Prostate gland (tissue), 2 donors: ENCODE measurements at regions not wholly inside any gene's neighbourhood (a gene's known extent, or its start where the extent isn't known, plus 50 kb on each side); places are given as distances from the start of the nearest gene placed in this dataset.

Source experiments
- DNase-seq: peaks from one replicate; pipeline ENCODE4 v3.0.0-alpha.2; 2019; ENCODE audit warnings: low spot score
- H3K27ac ChIP-seq, 2 donors: fragments of 200-600 bp; sonication (generic); 2 replicates each; pipeline ENCODE4 v1.5.1; 2017 to 2019
- H3K27me3 ChIP-seq: fragments of 200-600 bp; sonication (generic); replicated peaks from 2 replicates; pipeline ENCODE4 v1.5.1; 2019; ENCODE audit not compliant: insufficient read depth
- H3K36me3 ChIP-seq, 2 donors: fragments of 200-600 bp; sonication (generic); 1 replicate in 1 of 2; 2 replicates in 1 of 2; pipeline versions ENCODE4 v1.5.1 to v1.8.1; 2017 to 2019
- H3K4me1 ChIP-seq: fragments of 200-600 bp; sonication (generic); replicated peaks from 2 replicates; pipeline ENCODE4 v1.5.1; 2019
- H3K4me3 ChIP-seq, 2 donors: fragments of 200-600 bp; sonication (generic); 2 replicates each; pipeline ENCODE4 v1.5.1; 2017 to 2019
- H3K9me3 ChIP-seq: fragments of 200-600 bp; sonication (generic); 2 replicates; pipeline ENCODE4 v1.5.1; 2017
- POLR2A ChIP-seq: fragments of 450-650 bp; IDR thresholded peaks from one replicate; pipeline ENCODE4 v1.6.1; 2016; ENCODE audit warnings: antibody characterized with exemption, mild to moderate bottlenecking
- POLR2AphosphoS5 ChIP-seq: sonication (generic); formaldehyde crosslinking; IDR thresholded peaks from one replicate; pipeline ENCODE4 v1.6.1; 2017; ENCODE audit warnings: antibody characterized with exemption
- WGBS: methylation state at CpG from one replicate; pipeline ENCODE4 v1.1.5; 2018; 5-methylcytosine and 5-hydroxymethylcytosine counted together
- intact Hi-C: fragments of 100-400 bp; cut with DNase I; formaldehyde crosslinking; loops from one replicate; pipeline ENCODE4 v1.14.2; 2022
- TF ChIP-seq, protein P1 (sequence below), 4 experiments: fragments of 200-600 bp in 2 of 4; fragments of 450-650 bp in 2 of 4; sonication (generic) in 2 of 4; IDR thresholded peaks; 1 replicate in 3 of 4; 2 replicates in 1 of 4; pipeline ENCODE4 v1.5.1; 2016 to 2019; ENCODE audit warnings: antibody characterized with exemption in 4 of 4, mild to moderate bottlenecking in 2 of 4, moderate library complexity in 2 of 4

DNA sequence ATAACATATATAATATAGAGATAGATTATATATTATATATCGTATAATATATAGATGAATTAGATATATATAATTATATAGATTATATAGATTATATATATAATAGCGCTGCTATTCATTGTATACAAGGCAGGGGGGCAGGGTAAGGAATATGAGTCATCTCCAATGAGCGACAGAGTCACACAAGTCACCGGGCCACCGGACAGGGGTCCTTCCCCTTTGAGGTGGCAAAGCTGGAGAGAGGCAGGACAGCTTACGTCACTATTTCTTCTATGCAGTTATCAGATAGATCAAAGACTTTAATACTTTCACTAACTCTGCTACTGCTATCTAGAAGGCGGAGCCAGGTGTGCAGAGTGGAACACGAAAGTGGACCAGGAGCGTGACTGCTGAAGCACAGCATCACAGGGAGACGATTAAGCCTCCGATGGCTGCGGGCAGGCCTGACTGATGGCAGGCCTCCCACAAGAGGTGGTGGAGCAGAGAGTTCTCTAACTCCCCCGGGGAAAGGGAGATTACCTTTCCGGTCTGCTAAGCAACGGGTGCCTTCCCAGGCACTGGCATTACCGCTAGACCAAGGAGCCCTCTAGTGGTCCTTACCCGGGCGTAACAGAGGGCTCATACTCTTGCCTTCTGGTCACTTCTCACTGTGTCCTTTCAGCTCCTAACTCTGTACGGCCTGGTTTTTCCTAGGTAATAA lies 2154.7 kb downstream of the MRPL39 start:
- Histone ChIP-seq H3K9me3 (no peaks in the 10 kb centered on the region), H3K27ac (no peak overlapping the region), H3K4me1 (no peaks in the 10 kb centered on the region), H3K36me3 (no peaks in the 10 kb centered on the region), H3K4me3 (no peak overlapping the region), H3K27me3 (no peaks in the 10 kb centered on the region)
- intact Hi-C loops, result no loop called here
- WGBS, result 43% methylated on average over 19 of the region's 19 CpGs
- DNase-seq, result no peak
- TF ChIP-seq, protein P1, sequence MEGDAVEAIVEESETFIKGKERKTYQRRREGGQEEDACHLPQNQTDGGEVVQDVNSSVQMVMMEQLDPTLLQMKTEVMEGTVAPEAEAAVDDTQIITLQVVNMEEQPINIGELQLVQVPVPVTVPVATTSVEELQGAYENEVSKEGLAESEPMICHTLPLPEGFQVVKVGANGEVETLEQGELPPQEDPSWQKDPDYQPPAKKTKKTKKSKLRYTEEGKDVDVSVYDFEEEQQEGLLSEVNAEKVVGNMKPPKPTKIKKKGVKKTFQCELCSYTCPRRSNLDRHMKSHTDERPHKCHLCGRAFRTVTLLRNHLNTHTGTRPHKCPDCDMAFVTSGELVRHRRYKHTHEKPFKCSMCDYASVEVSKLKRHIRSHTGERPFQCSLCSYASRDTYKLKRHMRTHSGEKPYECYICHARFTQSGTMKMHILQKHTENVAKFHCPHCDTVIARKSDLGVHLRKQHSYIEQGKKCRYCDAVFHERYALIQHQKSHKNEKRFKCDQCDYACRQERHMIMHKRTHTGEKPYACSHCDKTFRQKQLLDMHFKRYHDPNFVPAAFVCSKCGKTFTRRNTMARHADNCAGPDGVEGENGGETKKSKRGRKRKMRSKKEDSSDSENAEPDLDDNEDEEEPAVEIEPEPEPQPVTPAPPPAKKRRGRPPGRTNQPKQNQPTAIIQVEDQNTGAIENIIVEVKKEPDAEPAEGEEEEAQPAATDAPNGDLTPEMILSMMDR (IDR thresholded peaks at IDR 0.05), result no peak
- TF ChIP-seq POLR2AphosphoS5 (no peak), POLR2A (no peak)

DNA sequence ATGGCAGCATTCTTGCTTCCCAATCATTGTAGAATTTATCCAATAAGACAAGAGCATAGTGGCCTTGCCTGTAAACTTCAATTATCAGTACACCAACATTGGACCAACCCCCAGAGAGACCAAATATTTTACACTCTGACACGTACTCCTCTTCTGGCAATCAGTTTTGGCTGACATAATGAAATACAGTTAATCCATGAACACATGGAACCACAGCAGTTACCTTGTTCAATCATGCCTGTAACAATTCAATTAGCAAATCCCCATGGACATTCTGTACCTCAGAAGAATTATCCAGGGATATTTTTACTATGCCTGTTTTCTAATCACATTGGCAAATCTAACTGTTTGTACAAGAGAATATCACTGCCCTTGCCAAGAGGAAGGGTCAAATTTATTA lies 2162.0 kb downstream of the MRPL39 start:
- 86% methylated on average over 1 of the region's 1 CpG for whole genome bisulfite sequencing
- intact Hi-C loops, result no loop called here

DNA sequence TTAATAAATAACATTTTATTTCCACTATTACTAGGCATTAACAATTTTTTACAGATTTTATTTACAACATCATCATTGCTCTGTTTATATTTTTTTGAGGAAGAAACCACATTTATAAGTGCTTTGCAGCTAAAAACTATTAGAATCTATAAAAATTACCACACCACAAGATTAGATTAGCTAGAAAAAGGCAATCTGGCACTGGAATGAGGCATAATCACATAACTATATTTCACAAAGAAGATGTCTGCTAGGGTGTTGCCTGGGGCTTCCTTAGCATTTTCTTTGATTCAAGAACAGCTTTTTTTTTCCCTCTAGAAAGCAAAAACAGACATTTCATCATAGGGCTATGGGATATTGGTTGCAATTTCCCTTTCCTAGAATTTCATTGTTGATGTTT lies 2169.2 kb downstream of the MRPL39 start:
- H3K27me3 ChIP-seq, result no peaks in the 10 kb centered on the region
- no peaks in the 10 kb centered on the region for H3K4me1 ChIP-seq
- TF ChIP-seq POLR2AphosphoS5 (no peak), POLR2A (no peak)
- TF ChIP-seq, protein P1 (IDR thresholded peaks at IDR 0.05), result no peak
- no peak overlapping the region for H3K4me3 ChIP-seq
- no peaks in the 10 kb centered on the region for H3K9me3 ChIP-seq
- no peak for DNase-seq
- H3K27ac ChIP-seq, result no peak overlapping the region
- H3K36me3 ChIP-seq, result no peaks in the 10 kb centered on the region
- intact Hi-C loops, result no loop called here

More for the DNA sequence above, 2162.0 kb downstream of the MRPL39 start:
- H3K27ac ChIP-seq, result no peak overlapping the region
- no peaks in the 10 kb centered on the region for H3K4me1 ChIP-seq
- no peak overlapping the region for H3K4me3 ChIP-seq
- DNase-seq, result no peak
- TF ChIP-seq, protein P1 (IDR thresholded peaks at IDR 0.05), result no peak
- no peaks in the 10 kb centered on the region for H3K27me3 ChIP-seq
- H3K9me3 ChIP-seq, result no peaks in the 10 kb centered on the region
- no peaks in the 10 kb centered on the region for H3K36me3 ChIP-seq

DNA sequence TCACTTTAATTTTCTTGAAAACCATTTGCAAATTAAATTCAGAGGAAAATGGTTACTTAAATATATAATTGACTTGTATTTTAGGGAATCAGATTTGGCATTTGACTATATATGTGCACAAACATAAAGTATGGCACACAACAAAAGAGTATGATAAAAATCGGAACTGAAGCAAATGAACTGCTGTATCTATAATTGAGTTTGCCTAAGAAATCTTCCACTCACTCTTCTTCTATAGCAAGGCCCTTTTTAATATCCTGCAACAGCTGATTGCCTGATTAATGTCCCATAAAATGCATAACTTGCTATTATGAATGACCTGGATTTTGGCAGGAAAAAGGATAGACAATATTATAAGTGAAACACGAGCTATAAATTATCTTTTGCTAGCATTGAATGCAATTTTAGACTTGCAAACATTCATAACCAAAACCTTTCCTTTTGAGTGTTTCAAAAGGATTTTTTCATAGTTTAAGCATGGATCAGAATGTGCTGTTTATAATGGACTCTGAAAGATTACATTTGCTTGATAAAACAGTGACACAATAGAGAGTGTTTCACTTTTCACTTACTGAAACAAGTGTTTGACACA lies 2204.3 kb downstream of the MRPL39 start:
- DNase-seq, result no peak
- Histone ChIP-seq H3K9me3 (no peaks in the 10 kb centered on the region), H3K4me1 (no peaks in the 10 kb centered on the region), H3K36me3 (no peaks in the 10 kb centered on the region), H3K27me3 (no peaks in the 10 kb centered on the region), H3K27ac (no peak overlapping the region), H3K4me3 (no peak overlapping the region)
- intact Hi-C loops, result no loop called here
- WGBS, result 6% methylated on average over 2 of the region's 2 CpGs
- TF ChIP-seq, protein P1 (IDR thresholded peaks at IDR 0.05), result no peak
- TF ChIP-seq POLR2AphosphoS5 (no peak), POLR2A (no peak)

DNA sequence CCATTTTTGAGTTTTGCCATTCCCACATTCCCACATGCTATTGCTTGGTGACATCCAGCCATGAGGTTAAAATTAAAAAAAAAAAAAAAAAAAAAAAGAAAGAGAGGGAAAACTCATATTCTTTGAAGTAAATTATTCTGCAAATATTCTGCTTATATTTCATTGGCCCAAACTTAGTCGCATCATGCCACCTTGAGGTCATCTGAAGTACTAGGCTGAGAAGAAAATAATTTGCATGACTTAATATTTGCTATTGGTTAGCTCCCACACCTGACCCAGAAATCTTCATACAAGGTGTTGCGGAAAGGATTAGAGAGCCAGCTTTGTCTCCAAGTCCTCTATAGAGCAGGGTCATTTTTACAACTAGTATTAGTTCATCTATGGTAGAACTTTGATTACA lies 2206.0 kb downstream of the MRPL39 start:
- WGBS, result 80% methylated on average over 2 of the region's 2 CpGs
- DNase-seq, result no peak
- Histone ChIP-seq H3K4me3 (no peak overlapping the region), H3K4me1 (no peaks in the 10 kb centered on the region), H3K27ac (no peak overlapping the region), H3K36me3 (no peaks in the 10 kb centered on the region), H3K27me3 (no peaks in the 10 kb centered on the region), H3K9me3 (no peaks in the 10 kb centered on the region)
- TF ChIP-seq POLR2AphosphoS5 (no peak), POLR2A (no peak)
- TF ChIP-seq, protein P1 (IDR thresholded peaks at IDR 0.05), result no peak
- intact Hi-C loops, result no loop called here
